Fibroblast of skin of right quadriceps (primary cell): ENCODE measurements at regions not wholly inside any gene's neighbourhood (a gene's known extent, or its start where the extent isn't known, plus 50 kb on each side); places are given as distances from the start of the nearest gene placed in this dataset.

Experiments
- DNase-seq: peaks from one replicate; pipeline ENCODE4 v3.0.0-alpha.2; 2013

DNA sequence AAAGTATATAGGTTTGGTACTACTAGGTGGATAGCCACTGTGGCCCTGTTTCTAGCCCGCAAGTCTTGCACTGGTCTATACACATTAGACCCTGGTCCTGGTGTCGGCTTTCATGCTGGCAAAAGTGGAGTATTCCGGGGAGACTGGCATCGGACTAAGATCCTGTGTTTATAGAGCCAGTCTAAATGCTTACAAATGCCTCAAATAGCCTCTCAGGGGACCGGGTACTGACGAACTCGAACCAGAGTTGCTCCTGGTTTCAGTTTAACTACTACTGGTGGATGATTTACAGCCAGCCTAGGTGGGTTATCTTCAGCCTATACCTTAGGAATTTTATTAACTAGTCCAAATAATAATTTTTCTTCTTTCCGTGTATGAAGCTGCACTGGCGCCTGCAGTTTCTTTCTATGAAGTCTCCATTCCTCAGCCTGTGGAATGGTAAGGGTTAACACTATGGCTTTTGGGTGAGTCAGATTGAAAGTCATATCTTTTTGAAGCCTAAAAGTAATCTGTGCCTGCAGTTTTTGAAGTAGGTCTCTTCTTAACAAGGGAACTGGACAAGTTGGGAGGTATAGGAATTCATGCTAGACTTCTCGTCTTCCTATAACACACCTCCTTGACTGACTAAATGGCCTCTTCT, 51.3 kb downstream of the OR10H4 start:
- no peak for DNase-seq

DNA sequence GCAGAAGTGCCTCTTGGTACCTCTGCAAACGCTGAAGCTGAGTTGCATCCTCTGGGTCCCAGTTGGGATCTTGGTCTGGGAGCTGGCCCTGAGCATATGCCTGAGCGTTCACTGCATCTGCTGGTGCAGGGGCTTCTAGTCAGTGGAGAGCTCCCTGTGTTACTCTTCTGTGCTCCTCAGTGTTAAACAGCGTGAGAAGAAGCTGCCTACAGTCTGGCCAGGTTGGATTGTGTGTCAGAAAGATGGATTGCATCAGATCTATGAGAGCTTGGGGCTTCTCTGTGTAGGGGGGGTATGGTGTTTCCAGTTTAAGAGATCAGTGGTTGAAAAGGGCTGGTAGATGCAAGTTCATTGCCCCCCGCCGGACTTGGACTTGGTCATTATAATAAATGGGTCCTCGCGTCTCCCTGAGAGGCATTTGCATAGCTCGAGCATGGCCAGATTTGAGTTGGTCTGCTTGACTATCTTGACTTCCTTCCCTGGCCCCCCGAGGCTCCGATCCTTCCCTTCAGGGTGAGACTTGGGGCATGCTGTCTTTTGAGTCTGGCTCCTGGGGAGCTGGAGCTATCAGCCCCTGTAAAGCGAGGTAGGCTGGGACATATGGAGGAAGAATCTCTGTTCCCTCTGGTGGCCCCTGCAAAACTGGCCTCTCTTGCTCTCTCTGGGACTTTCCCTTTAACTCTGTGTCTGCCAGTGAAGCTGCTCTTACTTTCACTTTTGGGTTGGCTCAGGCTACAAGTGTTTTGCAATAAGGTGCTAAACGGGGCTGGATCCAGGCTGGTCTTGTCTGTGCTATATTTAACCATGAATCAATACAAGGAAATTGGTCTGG, 52.9 kb downstream of the OR10H4 start:
- peak; percentile 61 for DNase-seq

DNA sequence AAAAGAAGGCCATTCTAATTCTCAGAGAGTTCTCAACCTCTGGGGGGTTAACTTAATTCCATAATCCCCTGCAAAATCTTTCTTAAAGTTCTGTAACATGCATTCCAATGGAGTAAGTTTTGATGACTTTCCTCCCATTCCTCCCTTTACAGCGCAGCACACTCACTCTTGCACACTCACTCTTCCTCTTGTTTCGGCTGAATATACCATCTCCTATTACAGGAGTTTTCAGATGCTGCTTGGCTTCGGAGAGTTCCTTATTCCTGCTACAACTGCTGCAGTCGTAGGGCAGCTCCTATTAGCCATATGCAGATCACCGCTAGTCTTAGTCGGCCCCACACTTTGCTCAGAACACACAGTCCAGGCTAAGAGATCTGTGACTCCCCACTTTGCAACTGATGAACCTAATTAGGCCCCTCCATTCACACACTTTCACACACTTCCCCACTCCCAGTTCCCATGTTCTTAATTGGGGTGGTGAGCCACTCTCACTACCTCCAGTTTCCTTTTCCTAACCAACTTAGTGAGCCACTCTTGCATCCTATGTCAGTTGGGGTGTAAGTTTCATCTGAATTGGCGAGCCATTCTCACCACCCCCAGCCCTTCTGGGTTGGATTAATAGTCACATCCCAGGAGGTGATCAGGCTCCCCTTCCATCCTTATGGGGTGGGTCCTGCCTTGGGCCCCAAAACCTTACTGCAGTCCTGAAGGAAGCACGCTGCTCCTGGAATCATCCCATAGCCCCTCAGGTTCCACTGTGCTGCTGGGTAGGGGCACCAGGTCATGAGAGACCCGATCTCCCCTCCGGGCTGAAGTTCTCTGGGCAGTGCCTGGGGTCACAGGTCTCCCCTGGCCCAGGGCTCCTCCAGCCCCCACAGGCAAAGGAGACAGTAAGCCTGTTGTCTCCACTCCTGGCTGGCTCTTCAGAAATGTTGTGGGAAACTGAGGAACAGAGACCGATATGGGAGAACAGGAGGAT, 53.9 kb downstream of the OR10H4 start:
- DNase-seq: peak; percentile 28

DNA sequence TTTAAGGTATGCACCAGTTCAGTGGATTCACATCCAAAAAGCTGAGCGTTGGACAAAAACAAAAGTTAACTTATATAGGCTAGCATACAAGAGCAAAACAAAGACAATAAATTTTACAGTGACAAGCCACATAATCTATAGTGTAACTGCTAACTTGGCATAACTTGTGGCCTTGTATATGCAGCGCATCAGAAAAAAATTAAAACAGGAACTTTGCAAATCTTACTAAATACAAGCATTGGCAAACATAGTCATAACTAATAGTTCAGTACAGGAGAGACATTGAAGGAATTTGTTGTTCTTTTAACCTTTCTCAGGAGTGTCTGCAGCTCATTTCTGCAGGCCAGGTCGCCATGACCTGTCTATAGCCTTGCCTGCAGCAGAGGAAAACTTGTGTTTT, 54.6 kb downstream of the OR10H4 start:
- DNase-seq: no peak

DNA sequence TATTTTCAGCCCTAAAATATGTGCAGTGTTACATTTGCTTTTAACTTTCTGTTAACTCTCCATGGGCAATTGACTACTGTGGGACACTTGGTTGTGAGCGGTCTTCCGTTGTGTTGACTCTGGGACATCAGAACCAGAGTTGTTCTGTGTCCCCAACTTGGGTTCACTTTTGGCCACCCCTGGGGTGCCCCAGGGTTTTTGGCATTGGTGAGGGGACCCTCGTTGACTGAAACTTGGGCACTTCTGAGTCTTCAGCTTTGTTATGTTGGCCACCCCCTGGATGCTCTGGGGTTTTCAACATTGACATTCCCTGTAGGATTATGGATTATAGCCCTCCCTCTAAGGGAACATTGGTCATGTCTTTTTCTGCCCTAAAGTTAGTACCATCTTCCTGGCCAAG, 57.1 kb downstream of the OR10H4 start:
- no peak for DNase-seq

DNA sequence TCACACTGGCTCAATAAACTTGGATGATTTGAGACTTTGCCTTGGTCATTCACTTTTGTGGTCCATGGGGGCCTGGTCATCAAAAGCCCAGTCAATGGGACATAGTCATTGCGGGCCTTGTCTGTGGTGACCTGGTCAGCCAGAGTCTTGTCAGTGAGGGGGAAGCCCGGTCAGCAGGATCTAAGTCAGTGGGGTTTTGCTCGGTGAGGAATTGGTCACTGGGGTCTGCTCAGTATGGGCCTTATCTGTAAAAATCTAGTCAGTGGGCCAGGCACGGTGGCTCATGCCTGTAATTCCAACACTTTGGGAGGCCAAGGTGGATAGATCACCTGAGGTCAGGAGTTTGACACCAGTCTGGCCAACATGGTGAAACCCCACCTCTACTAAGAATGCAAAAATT, 63.7 kb upstream of the TPM4 start:
- no peak for DNase-seq

DNA sequence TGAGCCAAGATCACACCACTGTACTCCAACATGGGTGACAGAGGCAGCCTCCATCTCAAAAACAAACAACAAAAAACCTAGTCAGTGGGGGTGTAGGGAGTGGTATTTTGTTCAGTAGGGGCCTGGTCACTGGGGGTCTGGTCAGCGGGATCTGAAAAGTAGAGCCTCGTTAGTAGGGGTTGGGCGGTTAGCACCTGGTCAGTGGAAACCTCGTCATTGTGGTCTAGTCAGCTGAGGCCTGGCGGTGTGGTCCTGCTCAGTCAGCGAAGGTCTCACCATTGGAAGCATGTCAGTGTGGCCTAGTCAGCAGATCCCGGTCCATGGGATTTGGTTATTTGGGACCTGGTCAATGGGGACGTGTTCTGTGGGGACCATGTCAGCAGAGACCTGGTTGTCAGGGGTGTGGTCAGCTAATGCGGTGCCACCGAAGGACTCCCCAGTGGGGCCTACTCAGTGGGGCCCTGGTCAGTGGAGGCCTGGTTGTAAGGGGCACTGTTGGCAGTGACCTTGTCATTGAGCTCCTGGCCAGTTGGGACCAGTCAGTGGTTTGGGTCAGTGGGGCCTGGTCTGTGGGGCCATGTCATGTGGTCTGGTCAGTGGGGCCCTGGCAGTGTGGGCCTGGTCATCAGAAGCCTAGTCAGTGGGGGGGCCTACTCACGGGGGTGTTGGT, 63.0 kb upstream of the TPM4 start:
- no peak for DNase-seq

DNA sequence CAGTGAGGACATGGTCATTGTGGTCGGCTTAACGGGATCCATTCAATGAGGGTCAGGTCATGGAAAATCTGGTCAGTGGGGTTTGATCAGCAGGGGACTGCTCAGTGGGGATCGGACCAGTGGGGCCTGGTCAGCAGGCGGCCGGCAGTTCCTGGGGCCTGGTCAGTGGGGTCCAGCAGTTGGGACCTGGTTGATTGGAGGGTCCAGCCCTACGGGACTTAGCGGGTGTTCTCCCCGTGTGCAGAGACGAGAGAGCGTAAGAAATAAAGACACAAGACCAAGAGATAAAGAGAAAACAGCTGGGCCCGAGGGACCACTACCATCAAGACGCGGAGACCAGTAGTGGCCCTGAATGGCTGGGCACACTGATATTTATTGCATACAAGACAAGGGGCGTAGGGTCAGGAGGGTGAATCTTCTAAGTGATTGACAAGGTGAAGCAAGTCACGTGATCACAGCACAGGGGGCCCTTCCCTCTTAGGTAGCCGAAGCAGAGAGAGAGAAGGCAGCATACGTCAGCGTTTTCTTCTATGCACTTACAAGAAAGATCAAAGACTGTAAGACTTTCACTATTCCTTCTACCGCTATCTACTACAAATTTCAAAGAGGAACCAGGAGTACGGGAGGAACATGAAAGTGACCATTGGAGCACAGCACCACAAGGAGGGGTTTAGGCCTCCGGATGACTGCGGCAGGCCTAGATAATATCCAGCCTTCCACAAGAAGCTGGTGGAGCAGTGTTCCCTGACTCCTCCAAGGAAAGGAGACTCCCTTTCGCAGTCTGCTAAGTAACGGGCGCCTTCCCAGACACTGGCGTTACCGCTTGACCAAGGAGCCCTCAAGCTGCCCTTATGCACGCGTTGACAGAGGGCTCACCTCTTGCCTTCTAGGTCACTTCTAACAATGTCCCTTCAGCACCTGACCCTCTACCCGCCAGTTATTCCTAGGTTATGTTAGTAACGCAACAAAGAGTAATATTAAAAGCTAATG, 62.1 kb upstream of the TPM4 start:
- DNase-seq: no peak

DNA sequence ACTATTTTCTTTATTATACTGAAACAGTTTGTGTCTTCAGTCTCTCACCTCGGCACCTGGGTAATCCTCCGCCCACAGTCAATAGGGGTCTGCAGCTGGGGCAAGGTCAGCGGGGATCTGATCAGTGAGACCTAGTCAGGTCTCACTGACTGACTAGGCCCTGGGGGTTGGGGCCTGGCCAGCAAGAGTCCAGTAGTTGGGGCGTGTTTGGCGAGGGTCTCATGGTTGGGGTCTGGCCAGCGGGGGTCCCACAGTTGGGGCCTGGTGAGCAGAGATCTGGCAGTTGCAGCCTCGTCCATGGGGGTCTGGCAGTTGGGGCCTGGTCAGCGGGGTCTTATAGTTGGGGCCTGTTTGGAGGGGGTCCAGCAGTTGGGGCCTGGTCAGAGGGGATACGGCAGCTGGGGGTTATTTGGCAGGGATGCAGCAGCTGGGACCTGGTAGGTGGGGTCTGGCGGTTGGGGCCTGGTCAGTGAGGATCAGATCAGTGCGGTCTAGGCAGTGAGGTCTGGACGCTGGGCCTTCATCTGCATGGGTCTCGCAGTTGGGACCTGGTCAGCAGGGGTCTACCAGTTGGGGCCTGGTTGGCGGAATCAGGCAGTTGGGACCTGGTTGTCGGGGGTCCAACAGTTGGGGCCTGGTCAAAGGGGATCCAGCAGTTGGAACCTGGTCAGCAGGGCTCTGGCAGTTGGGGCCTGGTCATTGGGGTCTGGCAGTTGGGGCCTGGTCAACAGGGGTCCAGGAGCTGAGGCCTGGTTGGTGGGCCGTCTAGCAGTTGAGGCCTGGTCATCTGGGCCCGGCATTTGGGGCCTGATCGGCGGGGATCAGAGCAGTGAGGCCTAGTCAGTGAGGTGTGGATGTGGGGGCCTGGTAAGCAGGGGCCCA, 61.1 kb upstream of the TPM4 start:
- no peak for DNase-seq

DNA sequence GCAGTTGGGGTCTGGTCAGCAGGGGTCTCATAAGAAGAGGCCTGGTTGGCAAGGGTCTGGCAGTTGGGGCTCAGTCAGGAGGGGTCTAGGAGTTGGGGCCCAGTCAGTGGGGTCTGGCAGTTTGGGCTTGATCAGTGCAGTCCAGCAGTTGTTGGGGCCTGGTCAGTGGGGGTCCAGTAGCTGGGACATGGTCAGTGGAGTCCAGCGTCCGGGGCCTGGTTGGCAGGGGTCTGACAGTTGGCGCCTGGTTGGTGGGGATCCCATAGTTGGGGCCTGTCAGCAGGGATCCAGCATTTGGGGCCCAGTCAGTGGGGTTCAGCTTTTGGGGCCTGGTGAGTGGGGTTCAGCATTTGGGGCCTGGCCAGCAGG, 60.5 kb upstream of the TPM4 start:
- no peak for DNase-seq

DNA sequence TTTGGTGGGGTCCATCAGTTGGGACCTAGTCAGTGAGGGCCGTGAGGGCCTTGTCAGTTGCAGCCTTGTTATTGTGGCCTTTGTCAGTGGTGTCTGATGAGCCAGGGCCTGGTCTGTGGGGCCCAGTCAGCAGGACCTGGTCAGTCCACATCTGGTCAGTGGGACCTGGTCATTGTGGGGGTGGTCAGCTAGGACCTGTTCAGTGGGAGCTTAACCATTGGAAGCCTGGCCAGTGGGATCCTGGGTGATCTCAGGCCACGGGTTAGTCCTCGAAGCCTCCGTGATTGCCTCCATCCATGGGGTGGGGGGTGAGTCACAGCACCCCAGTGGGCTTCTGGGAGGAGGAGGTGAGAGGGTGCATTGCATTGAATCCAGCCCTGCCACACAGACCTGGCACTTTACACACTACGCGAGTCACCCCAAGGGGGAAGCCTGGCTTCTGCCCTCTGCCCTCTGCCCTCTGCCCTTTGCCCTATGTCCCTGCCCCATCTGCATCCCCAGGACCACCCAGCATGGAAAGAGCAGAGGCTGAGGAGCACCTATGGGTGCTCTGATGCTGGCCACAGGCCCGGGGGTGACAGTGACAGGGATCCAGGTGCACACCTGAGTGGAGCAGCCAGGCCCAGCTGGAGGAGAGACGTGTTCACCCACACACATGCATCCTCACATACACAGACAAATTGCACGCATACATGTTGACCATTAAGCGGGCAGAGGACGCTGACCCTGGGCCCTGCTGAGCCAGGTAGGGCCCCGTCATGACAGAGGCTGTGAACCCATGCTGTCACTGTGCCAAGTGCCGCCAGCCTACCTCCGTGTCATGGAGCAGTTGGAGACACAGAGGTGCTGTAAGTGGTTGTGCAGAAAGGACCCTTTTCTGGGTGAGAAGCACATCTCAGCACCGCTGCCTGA, 59.8 kb upstream of the TPM4 start:
- no peak for DNase-seq

DNA sequence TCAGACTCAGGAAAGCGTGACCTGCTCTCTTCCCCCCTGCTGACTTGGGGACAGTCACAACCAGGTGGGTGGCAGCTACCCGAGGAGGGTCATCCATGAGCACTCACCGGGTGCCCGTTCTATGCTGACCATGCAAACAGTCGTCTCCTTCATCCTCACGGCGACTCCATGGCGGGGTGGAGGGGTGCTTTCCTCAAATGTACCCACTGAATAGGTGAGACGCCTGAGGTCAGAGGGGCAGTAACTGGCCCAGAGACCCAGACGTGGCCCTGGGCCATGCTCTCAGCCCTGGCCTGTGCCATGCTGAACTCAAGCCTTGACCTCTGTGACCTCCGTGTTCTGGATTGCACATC, 59.2 kb upstream of the TPM4 start:
- DNase-seq: no peak

DNA sequence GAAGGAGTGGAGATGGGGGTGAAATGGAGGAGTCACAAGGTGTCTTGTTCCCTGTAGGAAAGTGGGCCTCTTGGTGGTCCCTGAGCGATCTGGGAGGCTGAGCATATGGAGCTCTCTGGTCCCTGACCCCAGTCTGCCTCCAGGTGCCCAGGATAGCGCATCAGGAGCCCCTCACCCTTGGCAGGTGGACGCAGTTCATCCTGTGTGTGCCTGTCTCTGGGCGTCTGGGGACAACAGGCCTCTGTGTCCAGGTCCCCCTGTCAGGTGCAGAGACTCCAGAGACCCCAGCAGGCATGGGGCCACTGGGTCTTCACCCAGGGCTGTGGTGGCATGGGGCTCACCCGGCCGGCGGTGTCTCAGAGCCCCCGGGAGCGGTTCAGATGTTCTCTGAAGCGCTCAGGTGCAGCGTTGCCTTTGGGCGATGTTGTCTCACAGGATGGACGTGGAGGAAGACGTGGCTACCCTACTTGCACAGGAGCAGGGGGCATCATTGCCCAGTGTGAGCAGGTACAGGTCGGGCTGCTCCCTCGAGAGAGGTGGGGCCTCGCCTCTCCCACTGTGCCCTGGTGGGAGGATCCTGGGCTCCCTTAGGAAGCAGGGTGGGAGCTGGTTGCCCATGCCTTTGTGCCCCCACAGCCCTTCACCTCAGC, 58.1 kb upstream of the TPM4 start:
- DNase-seq: no peak

DNA sequence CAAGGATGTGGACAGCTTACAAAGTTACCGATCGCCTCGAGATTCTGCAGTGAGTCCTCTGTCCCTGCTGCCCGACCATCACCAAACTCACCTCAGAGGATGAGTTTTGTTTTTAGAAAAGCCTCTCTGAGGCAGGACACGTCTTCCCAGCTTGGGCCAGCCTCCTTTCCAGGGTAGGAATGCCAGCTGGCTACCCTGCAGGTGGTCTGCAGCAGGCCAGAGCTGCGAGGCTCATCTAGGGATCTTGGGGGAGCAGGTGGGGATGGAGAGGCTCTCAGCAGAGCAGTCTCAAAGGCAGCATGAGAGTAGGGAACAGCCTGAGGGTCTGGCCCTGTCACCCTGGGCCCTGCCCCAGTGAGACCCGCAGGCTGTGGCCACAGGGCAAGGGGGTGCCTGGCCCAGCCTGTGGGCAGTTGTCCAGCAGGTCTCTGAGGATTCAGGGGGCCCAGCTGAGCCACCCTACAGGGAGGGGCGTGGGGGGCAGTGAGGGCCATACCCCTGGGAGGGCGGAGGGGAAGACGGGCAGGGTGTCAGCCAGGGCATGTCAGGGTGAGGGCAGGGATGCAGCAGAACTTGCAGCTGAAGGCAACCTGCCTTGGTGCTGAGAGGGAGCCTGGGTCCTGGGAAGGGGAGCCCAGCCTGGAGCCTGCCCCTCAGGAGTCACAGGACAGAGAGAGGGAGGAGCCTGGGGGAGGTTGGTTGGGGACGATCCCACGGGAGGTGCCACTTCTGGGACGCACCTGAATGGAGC, 57.3 kb upstream of the TPM4 start:
- DNase-seq: no peak

DNA sequence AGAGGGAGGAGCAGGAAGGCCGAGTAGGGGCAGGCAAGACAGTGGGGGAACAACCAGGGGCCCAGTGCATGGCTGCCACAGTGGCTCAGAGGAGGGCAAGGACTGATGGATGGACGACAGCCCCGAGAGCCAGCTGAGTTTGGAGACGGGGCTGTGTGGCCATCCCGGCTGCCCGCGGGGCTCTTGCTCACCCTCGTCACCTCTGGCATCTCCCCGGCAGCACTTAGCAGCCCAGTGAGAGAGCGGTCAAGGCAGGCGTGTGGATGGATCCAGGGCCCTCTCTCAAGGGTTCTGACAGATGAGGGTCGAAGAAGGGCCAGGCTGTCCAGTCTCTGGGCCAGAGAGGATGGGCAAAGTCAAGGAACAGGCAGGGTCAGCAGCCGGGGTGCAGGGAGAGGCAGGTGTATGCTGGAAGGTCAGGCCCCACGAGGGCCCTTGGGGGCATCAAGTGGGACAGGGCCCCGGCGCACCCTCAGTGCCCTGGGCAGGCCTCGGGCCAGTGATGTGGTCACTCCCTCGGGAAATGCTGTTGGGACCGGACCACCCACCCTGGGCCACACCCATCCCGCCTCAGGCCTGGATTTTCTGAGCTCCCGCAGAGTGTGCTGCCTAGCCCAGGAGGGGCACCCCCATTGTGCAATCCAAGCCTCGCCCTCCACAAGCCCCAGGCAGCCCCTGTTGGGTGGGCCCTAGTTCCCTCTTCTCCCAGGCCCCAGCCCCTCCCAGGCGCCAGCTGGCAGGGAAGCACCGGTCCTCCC, 56.4 kb upstream of the TPM4 start:
- DNase-seq: no peak

DNA sequence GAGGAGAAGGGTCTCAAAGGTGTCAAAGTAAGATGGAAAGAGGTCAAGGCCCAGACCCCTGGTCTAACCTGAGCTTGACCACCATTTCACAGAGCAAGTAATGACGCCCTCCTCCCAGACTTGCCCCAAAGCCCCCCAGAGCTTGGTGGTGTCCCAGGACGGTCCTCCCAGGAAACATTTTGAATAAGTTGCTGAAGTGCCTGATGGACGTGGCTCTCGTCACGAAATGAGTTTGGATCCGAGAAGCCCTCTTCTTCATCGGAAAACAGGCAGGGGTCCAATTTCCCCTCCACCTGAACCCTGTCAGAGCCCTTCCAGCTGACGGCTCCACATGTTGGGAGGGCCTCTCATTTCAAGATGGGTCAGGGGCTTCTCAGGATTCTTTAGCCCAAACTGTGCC, 54.5 kb upstream of the TPM4 start:
- no peak for DNase-seq

DNA sequence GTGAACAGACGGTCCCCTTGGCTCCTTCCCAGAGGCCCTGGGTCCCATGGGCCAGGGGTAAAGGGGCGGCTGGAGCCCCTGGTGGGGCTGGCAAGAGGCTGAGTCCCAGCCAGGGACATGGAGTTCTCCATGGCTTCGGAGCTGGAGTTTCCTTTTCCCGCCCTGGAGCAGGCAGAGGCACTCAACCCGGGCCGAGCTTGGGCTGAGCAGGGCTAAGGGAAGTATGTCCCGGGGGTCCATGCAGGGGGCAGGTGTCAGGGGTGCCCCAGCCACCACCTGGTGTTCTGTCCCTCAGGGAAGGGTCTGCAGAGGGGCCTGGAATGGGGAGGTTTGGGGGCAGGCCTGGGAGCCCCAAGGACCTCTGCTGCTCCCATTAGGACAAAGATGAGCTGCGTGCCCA, 54.0 kb upstream of the TPM4 start:
- DNase-seq: no peak

DNA sequence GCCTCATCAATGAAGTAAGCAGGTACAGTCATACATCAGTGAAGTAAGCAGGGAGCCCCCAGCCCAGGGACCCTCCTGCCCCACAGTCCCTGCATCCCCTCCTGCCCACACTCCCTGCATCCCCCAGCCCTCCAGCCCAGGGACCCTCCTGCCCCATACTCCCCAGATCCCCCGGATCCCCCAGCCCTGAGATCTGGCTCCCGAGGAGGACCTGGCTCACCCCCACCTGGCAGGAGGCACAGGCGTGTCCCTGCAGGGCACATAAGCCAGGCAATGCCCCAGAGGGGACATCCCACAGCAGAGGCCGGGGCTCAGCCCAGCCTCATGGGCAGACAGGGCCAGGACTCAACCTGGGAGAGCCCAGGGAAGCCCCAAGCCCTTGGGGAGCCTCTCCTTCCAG, 53.6 kb upstream of the TPM4 start:
- no peak for DNase-seq
